Retina (tissue), 1 donor: ENCODE measurements at regions not wholly inside any gene's neighbourhood (a gene's known extent, or its start where the extent isn't known, plus 50 kb on each side); places are given as distances from the start of the nearest gene placed in this dataset.
A peak's percentile ranks its signal among the peaks of the same experiment; 100 is the strongest.

Source experiments
- DNase-seq: peaks from one replicate; pipeline ENCODE4 v3.0.0-alpha.2; 2016

GRCh38 chr4:18291981-18292380 is 270.4 kb upstream of the LCORL start:
- no peak for DNase-seq

- DNase-seq = no peak
These were observed 269.7 kb upstream of the LCORL start for GRCh38 chr4:18291256-18291655.

DNA sequence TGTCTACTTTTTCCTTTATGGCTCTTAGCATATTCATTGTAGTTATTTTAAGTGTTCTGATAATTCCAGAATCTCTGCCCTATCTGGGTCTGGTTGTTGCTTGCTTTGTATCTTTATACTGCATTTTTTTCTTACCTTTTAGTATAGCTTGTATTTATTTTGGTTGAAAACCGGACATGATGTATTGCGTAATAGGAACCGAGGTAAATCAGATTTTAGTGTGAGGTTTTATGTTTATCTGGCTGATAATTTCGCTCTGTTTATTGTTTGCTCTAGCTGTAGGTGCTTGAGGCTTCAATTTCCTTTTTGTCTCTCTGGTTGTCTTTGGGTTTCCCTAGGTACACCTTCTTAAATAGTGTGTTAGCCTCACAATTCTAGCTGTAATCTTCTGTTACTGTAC is 263.8 kb upstream of the LCORL start:
- DNase-seq = no peak

DNA sequence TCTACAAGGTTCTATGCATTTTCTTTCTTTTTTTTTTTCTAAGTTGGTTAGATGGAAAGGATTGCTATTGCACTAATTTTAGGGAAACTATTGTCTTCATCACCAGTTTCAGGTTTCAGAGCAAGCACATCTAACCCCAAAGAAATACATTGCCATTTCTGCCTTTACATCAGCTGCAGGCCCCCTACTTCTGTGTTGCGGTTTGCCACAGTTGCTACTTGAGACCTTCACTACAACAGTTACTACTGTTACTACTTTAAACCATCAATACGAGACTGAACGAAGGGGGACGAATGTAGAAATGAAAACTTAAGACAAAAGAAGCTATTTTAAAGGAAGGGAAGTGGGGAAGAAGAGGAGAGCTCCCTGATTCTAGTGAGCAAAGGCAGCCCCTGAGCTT is 256.7 kb upstream of the LCORL start:
- DNase-seq = no peak

GRCh38 chr4:18262832-18263231 is 241.3 kb upstream of the LCORL start:
- DNase-seq = peak; percentile 24

- no peak for DNase-seq
These were observed 230.5 kb upstream of the LCORL start for GRCh38 chr4:18252052-18252451.

- no peak for DNase-seq
These were observed 229.0 kb upstream of the LCORL start for GRCh38 chr4:18250564-18250963.

- DNase-seq = no peak
These were observed 227.1 kb upstream of the LCORL start for GRCh38 chr4:18248611-18249010.

- no peak for DNase-seq
These were observed 225.6 kb upstream of the LCORL start for GRCh38 chr4:18247189-18247588.

GRCh38 chr4:18242919-18243693 is 221.6 kb upstream of the LCORL start:
- DNase-seq = peak; percentile 9

GRCh38 chr4:18241727-18242126 is 220.2 kb upstream of the LCORL start:
- DNase-seq = no peak

DNA sequence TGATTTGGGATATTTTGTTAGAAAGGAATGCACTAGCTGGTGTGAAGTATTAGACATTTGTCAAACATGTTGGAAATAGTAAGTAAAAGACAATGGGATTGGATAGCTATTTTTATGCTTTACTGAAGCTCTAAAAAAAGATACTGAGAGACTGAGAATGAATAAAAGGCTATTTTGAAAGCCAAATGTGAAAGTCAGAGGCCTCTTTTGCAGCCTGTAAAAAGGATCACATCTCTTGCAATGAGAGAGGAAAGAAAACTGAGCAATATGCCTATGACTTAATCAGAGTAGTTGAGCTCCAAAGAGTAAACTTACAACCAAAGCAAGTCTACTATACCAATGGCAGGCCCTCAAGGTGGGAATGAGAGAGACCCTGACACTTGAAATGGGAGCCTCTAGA is 212.6 kb upstream of the LCORL start:
- no peak for DNase-seq

DNA sequence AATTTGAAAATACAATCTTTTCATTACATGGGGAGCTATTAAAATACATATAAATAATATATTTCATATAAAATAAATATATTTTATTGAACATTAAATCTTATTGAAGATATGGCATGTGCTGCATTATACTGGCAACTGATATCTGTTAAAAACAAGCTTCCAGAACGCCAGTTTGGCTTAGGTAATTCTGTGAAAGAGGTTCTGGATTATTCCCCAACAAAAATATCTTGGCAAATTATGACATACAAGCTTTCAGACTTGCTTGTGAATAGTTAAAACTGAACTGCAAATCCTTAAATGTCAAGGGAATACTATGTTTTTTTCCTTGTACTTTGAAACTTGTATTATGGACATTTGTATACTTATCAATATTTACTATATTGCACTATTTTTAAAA is 210.2 kb upstream of the LCORL start:
- DNase-seq = no peak

GRCh38 chr4:18227880-18228279 is 206.3 kb upstream of the LCORL start:
- DNase-seq = no peak

GRCh38 chr4:18214411-18215055 is 193.0 kb upstream of the LCORL start:
- no peak for DNase-seq

GRCh38 chr4:18213576-18214198 is 192.1 kb upstream of the LCORL start:
- no peak for DNase-seq

DNA sequence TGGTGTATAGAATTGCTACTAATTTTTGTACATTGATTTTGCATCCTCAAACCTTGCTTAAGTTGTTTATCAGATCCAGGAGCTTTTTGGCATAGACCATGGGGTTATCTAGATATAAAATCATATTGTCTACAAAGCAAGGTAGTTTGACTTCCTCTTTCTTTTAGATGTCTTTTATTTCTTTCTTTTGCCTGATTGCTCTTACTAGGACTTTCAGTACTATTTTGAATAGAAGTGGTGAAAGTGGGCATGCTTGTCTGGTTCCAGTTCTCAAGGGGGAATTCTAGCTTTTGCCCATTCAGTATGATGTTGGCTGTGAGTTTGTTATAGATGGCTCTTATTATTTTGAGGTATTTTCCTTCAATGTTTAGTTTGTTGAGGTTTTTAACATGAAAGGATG is 187.9 kb upstream of the LCORL start:
- no peak for DNase-seq

DNA sequence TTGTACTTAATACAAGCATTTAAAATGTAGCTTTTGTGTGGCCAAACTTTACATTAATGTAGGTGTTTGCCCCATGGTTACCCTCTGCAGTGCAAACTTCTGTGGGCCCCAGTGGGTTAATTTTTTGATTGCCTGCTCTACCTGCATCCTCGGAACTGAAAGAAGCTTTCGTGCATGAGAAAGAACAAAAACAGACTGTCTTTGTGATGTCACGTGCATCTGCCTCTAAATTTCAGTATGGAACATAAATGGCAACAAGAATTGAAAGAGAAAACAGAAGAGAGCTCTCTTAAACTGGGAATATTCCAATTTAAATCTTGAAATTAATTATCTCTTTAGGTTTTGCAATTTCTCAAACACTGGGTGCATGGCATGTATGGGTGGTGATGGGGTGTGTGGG is 182.4 kb upstream of the LCORL start:
- DNase-seq = no peak

- no peak for DNase-seq
These were observed 180.9 kb upstream of the LCORL start for GRCh38 chr4:18202486-18202885.

GRCh38 chr4:18201885-18202284 is 180.3 kb upstream of the LCORL start:
- no peak for DNase-seq

GRCh38 chr4:18198653-18199052 is 177.1 kb upstream of the LCORL start:
- no peak for DNase-seq

GRCh38 chr4:18197467-18197866 is 175.9 kb upstream of the LCORL start:
- no peak for DNase-seq

DNA sequence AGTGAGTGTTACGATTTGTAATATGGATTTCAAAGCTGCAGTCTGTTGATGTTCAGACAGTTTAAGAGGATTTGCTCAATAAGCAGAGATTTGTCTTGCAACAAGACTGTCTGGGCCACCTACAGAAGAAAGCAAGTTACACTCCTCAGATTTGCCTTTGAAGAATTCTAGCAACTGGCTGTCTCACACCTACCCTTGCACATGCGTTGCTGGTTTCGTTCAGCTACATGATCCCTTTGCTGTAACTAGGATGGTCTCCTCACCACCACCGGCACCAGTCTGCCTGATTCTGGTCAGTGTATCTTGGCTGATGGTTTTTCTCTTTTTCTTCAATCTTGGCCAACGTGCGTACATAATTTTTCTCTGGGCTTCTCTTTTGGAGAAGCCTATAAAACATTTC is 172.7 kb upstream of the LCORL start:
- no peak for DNase-seq

- DNase-seq = no peak
These were observed 171.3 kb upstream of the LCORL start for GRCh38 chr4:18192901-18193300.
